ENCODE measurements at regions not wholly inside any gene's neighbourhood (a gene's known extent, or its start where the extent isn't known, plus 50 kb on each side); places are given as distances from the start of the nearest gene placed in this dataset.

DNA sequence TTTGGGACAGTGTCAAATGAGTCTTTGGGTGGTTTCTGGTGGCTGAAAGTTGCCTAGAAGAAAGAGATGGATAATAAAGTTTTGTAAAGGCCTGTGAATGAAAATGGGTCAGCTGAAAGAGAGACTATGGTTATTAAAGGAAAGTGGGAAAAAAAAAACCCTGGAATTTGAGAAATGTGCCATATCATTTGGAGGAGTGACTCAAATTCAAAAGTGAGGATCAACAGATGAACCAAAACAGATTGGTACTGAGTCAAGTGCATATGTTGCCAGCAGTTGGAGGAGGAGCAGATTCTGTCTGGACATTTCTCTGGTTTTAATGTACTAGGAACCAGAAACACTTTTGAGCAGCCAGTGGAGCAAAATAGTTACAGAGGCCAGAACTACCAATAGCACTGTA, 339.8 kb downstream of the KCNA4 start:
- TF ChIP-seq, protein P1, sequence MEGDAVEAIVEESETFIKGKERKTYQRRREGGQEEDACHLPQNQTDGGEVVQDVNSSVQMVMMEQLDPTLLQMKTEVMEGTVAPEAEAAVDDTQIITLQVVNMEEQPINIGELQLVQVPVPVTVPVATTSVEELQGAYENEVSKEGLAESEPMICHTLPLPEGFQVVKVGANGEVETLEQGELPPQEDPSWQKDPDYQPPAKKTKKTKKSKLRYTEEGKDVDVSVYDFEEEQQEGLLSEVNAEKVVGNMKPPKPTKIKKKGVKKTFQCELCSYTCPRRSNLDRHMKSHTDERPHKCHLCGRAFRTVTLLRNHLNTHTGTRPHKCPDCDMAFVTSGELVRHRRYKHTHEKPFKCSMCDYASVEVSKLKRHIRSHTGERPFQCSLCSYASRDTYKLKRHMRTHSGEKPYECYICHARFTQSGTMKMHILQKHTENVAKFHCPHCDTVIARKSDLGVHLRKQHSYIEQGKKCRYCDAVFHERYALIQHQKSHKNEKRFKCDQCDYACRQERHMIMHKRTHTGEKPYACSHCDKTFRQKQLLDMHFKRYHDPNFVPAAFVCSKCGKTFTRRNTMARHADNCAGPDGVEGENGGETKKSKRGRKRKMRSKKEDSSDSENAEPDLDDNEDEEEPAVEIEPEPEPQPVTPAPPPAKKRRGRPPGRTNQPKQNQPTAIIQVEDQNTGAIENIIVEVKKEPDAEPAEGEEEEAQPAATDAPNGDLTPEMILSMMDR (conservative IDR thresholded peaks at IDR 0.05; ENCODE audit: low read depth, low read length) = no peak
- TF ChIP-seq EZH2phosphoT487 (IDR thresholded peaks at IDR 0.05; ENCODE audit: borderline replicate concordance, low read length) = no peak
- TF ChIP-seq EZH2 (IDR thresholded peaks at IDR 0.05; ENCODE audit: low read length, unreplicated experiment) = no peak
